Panc1 (cell line): ENCODE measurements at regions not wholly inside any gene's neighbourhood (a gene's known extent, or its start where the extent isn't known, plus 50 kb on each side); places are given as distances from the start of the nearest gene placed in this dataset.

Source experiments
- ATAC-seq: fragments of 200-7000 bp; cut with Tn5 transposase; 2 replicates; pipeline ENCODE4 v1.9.1; 2020; ENCODE audit warnings: mild to moderate bottlenecking, moderate library complexity
- BruUV-seq: library from RNA; stranded (reverse); fragments of 400-500 nt; replicated peaks from 2 replicates; lab custom pipeline; 2021; lab: Mats Ljungman, UMichigan
- CTCF ChIA-PET: fragments of 300-600 bp; sonication (Branson Sonifier 250); formaldehyde crosslinking; loops from one replicate; lab custom pipeline; 2022; ENCODE audit warnings: antibody characterized with exemption; lab: Charles Lee
- POLR2A ChIA-PET: fragments of 300-600 bp; sonication (Branson Sonifier 250); formaldehyde crosslinking; loops from one replicate; lab custom pipeline; 2022; ENCODE audit warnings: antibody characterized with exemption; lab: Charles Lee
- DNase-seq: peaks from one replicate; pipeline ENCODE4 v3.0.0-alpha.2; 2010; ENCODE audit warnings: low read depth, low spot score
- H3K27ac ChIP-seq: 2 replicates; pipeline ENCODE4 v1.5.1; 2011; ENCODE audit warnings: mild to moderate bottlenecking, low read length, inconsistent platforms
- H3K27me3 ChIP-seq: fragments of 200-500 bp; sonication (Bioruptor generic); 2 replicates; pipeline ENCODE4 v1.6.0; 2014; ENCODE audit warnings: low read length, inconsistent platforms; ENCODE audit not compliant: control insufficient read depth, insufficient read depth
- H3K36me3 ChIP-seq: fragments of 200-500 bp; sonication (Bioruptor generic); 2 replicates; pipeline ENCODE4 v1.5.1; 2014; ENCODE audit warnings: inconsistent platforms, mild to moderate bottlenecking, low read length, moderate library complexity; ENCODE audit not compliant: control insufficient read depth, insufficient read depth
- H3K4me1 ChIP-seq: 2 replicates; pipeline ENCODE4 v1.5.1; 2011; ENCODE audit warnings: inconsistent platforms, mild to moderate bottlenecking, low read length, moderate library complexity; ENCODE audit not compliant: control insufficient read depth, insufficient read depth
- H3K4me3 ChIP-seq, 2 experiments: 2 replicates each; pipeline ENCODE4 v1.5.1; 2011 to 2012; ENCODE audit warnings: low read depth in 2 of 2, low read length in 2 of 2, mild to moderate bottlenecking in 2 of 2, inconsistent platforms in 1 of 2, moderate library complexity in 1 of 2
- H3K9me3 ChIP-seq: fragments of 200-500 bp; sonication (Bioruptor generic); 2 replicates; pipeline ENCODE4 v1.5.1; 2014; ENCODE audit warnings: low read depth, mild to moderate bottlenecking, inconsistent platforms, low read length, moderate library complexity; ENCODE audit not compliant: control insufficient read depth, insufficient read depth
- CTCF ChIP-seq: fragments of 450-650 bp; IDR thresholded peaks from 2 replicates; pipeline ENCODE4 v1.5.1; 2017; ENCODE audit warnings: mild to moderate bottlenecking
- POLR2AphosphoS5 ChIP-seq: IDR thresholded peaks from 2 replicates; pipeline ENCODE4 v1.6.1; 2012; ENCODE audit warnings: mild to moderate bottlenecking, low read depth, low read length, moderate library complexity
- REST ChIP-seq, 2 experiments: IDR thresholded peaks; 2 replicates each; pipeline ENCODE4 v1.6.1; 2011 to 2012; ENCODE audit warnings: low read depth in 2 of 2, control low read depth in 1 of 2, low read length in 1 of 2, mild to moderate bottlenecking in 1 of 2, moderate library complexity in 1 of 2; ENCODE audit not compliant: insufficient read depth in 1 of 2
- SIN3A ChIP-seq: IDR thresholded peaks from 2 replicates; pipeline ENCODE4 v1.6.1; 2012; ENCODE audit warnings: low read depth, mild to moderate bottlenecking, low read length, moderate library complexity, borderline replicate concordance; ENCODE audit not compliant: insufficient read depth
- TCF7L2 ChIP-seq: IDR thresholded peaks from 2 replicates; pipeline ENCODE4 v1.6.1; 2011; ENCODE audit warnings: mild to moderate bottlenecking, low read depth, low read length, inconsistent platforms
- in situ Hi-C: cut with HindIII; loops from 2 replicates; pipeline ENCODE4 v1.10.0; 2016; ENCODE audit warnings: low sequenced_read_pairs, low pct_unique_long_range_greater_than_20kb
- intact Hi-C: fragments of 100-400 bp; cut with micrococcal nuclease; formaldehyde crosslinking; loops from one replicate; pipeline ENCODE4 v1.10.0; 2022; ENCODE audit not compliant: unreplicated experiment

GRCh38 chr6:155599561-155599960, 143.9 kb upstream of the NOX3 start:
- Histone ChIP-seq H3K9me3 (no peaks in the 10 kb centered on the region), H3K4me3 (no peak overlapping the region), H3K4me1 (no peaks in the 10 kb centered on the region), H3K27ac (no peak overlapping the region), H3K36me3 (no peaks in the 10 kb centered on the region), H3K27me3 (no peaks in the 10 kb centered on the region)
- DNase-seq (no peak), ATAC-seq (no peak)
- BruUV-seq = no TSS peak
- intact Hi-C loops (no loop called here), in situ Hi-C loops (no loop called here)
- TF ChIP-seq SIN3A = no peak
- TF ChIP-seq CTCF = no peak
- TF ChIP-seq POLR2AphosphoS5 = no peak
- TF ChIP-seq TCF7L2 = no peak
- TF ChIP-seq REST (IDR thresholded peaks at IDR 0.05; ENCODE audit: insufficient read depth in 1 of 2, low read depth in 2 of 2, low read length in 1 of 2) = no peak
- ChIA-PET CTCF (no interaction called here), POLR2A (no interaction called here)

GRCh38 chr6:155599160-155599559, 143.5 kb upstream of the NOX3 start:
- Histone ChIP-seq H3K9me3 (no peaks in the 10 kb centered on the region), H3K27me3 (no peaks in the 10 kb centered on the region), H3K4me3 (no peak overlapping the region), H3K4me1 (no peaks in the 10 kb centered on the region), H3K36me3 (no peaks in the 10 kb centered on the region), H3K27ac (no peak overlapping the region)
- DNase-seq (no peak), ATAC-seq (no peak)
- in situ Hi-C loops (no loop called here), intact Hi-C loops (no loop called here)
- ChIA-PET CTCF (no interaction called here), POLR2A (no interaction called here)
- TF ChIP-seq CTCF = no peak
- TF ChIP-seq TCF7L2 = no peak
- TF ChIP-seq SIN3A = no peak
- no peak for TF ChIP-seq REST (IDR thresholded peaks at IDR 0.05; ENCODE audit: insufficient read depth in 1 of 2, low read depth in 2 of 2, low read length in 1 of 2)
- TF ChIP-seq POLR2AphosphoS5 = no peak
- BruUV-seq = no TSS peak
